CD4-positive, alpha-beta T cell treated with Interleukin-2 at 100 ng/mL for 4 hours (primary cell): ENCODE measurements at regions not wholly inside any gene's neighbourhood (a gene's known extent, or its start where the extent isn't known, plus 50 kb on each side); places are given as distances from the start of the nearest gene placed in this dataset.
"Not testable (repeated sequence)": the region's sequence is repeated elsewhere in the genome, so short reads cannot be mapped to it uniquely, and the experiment has no call there.

Source experiments
- DNase-seq: peaks from one replicate; pipeline ENCODE4 v3.0.0-alpha.2; 2020; ENCODE audit warnings: low spot score

- no peak for DNase-seq
Observed at GRCh38 chr2:40690525-40690924, 238.6 kb upstream of the SLC8A1 start.

GRCh38 chr2:40700231-40700954, 248.5 kb upstream of the SLC8A1 start:
- no peak for DNase-seq

GRCh38 chr2:40712197-40712894, 260.5 kb upstream of the SLC8A1 start:
- not testable (repeated sequence) for DNase-seq

- DNase-seq, result no peak
Observed at GRCh38 chr2:40716879-40717278, 265.0 kb upstream of the SLC8A1 start.

GRCh38 chr2:40719414-40719813, 267.5 kb upstream of the SLC8A1 start:
- DNase-seq, result no peak

- DNase-seq, result no peak
Observed at GRCh38 chr2:40721595-40721994, 269.7 kb upstream of the SLC8A1 start.

GRCh38 chr2:40723194-40723593, 271.3 kb upstream of the SLC8A1 start:
- no peak for DNase-seq

- DNase-seq, result no peak
Observed at GRCh38 chr2:40725040-40725439, 273.1 kb upstream of the SLC8A1 start.

- no peak for DNase-seq
Observed at GRCh38 chr2:40725950-40726349, 274.1 kb upstream of the SLC8A1 start.

- no peak for DNase-seq
Observed at GRCh38 chr2:40734797-40735196, 282.9 kb upstream of the SLC8A1 start.

- DNase-seq, result no peak
Observed at GRCh38 chr2:40737180-40737579, 285.3 kb upstream of the SLC8A1 start.

- no peak for DNase-seq
Observed at GRCh38 chr2:40740419-40740818, 288.5 kb upstream of the SLC8A1 start.

- no peak for DNase-seq
Observed at GRCh38 chr2:40741532-40741931, 289.6 kb upstream of the SLC8A1 start.

- no peak for DNase-seq
Observed at GRCh38 chr2:40746191-40746590, 294.3 kb upstream of the SLC8A1 start.

- DNase-seq, result no peak
Observed at GRCh38 chr2:40751981-40752380, 300.1 kb upstream of the SLC8A1 start.

- no peak for DNase-seq
Observed at GRCh38 chr2:40752796-40753195, 300.9 kb upstream of the SLC8A1 start.

GRCh38 chr2:40754912-40755311, 303.0 kb upstream of the SLC8A1 start:
- DNase-seq, result no peak

GRCh38 chr2:40758401-40759155, 306.7 kb upstream of the SLC8A1 start:
- no peak for DNase-seq

- no peak for DNase-seq
Observed at GRCh38 chr2:40760071-40760666, 308.3 kb upstream of the SLC8A1 start.

GRCh38 chr2:40773291-40773690, 321.4 kb upstream of the SLC8A1 start:
- no peak for DNase-seq

GRCh38 chr2:40783704-40784103, 331.8 kb upstream of the SLC8A1 start:
- DNase-seq, result no peak

GRCh38 chr2:40786636-40787035, 334.7 kb upstream of the SLC8A1 start:
- no peak for DNase-seq

- DNase-seq, result no peak
Observed at GRCh38 chr2:40797120-40797519, 345.2 kb upstream of the SLC8A1 start.
